ENCODE measurements at regions not wholly inside any gene's neighbourhood (a gene's known extent, or its start where the extent isn't known, plus 50 kb on each side); places are given as distances from the start of the nearest gene placed in this dataset.

GRCh38 chr16:79697562-79698112 is 97.1 kb upstream of the MAF start:
- Histone ChIP-seq H3K4me1 (no peaks in the 10 kb centered on the region), H3K27ac (no peak overlapping the region), H3K4me3 (no peak overlapping the region), H3K27me3 (no peaks in the 10 kb centered on the region), H3K36me3 (no peaks in the 10 kb centered on the region), H3K9me3 (no peaks in the 10 kb centered on the region)
- TF ChIP-seq CTCF (IDR thresholded peaks at IDR 0.05) (no peak), POLR2A (IDR thresholded peaks at IDR 0.05) (no peak)
- no peak for DNase-seq

GRCh38 chr16:79691007-79691406 is 90.5 kb upstream of the MAF start:
- H3K27ac ChIP-seq, result no peak overlapping the region

GRCh38 chr16:79690159-79690558 is 89.6 kb upstream of the MAF start:
- TF ChIP-seq CTCF (IDR thresholded peaks at IDR 0.05) (no peak), POLR2A (IDR thresholded peaks at IDR 0.05) (no peak)
- no peak overlapping the region for H3K4me3 ChIP-seq
- no peak for DNase-seq
- H3K36me3 ChIP-seq, result no peaks in the 10 kb centered on the region
- no peaks in the 10 kb centered on the region for H3K4me1 ChIP-seq
- H3K9me3 ChIP-seq, result no peaks in the 10 kb centered on the region
- no peak overlapping the region for H3K27ac ChIP-seq
- no peaks in the 10 kb centered on the region for H3K27me3 ChIP-seq

More at GRCh38 chr16:79691007-79691406, 90.5 kb upstream of the MAF start:
- no peaks in the 10 kb centered on the region for H3K36me3 ChIP-seq
- no peak overlapping the region for H3K4me3 ChIP-seq
- no peak for TF ChIP-seq POLR2A (IDR thresholded peaks at IDR 0.05)
- no peak for TF ChIP-seq CTCF (IDR thresholded peaks at IDR 0.05)
- DNase-seq, result no peak
- no peaks in the 10 kb centered on the region for H3K4me1 ChIP-seq
- no peaks in the 10 kb centered on the region for H3K9me3 ChIP-seq
- no peaks in the 10 kb centered on the region for H3K27me3 ChIP-seq

GRCh38 chr16:79687249-79688130 is 87.0 kb upstream of the MAF start:
- H3K27me3 ChIP-seq, result no peaks in the 10 kb centered on the region
- no peaks in the 10 kb centered on the region for H3K36me3 ChIP-seq
- no peak for TF ChIP-seq CTCF (IDR thresholded peaks at IDR 0.05)
- no peak for TF ChIP-seq POLR2A (IDR thresholded peaks at IDR 0.05)
- H3K9me3 ChIP-seq, result no peaks in the 10 kb centered on the region
- no peak overlapping the region for H3K4me3 ChIP-seq
- H3K27ac ChIP-seq, result no peak overlapping the region
- DNase-seq, result no peak
- no peaks in the 10 kb centered on the region for H3K4me1 ChIP-seq

GRCh38 chr16:79685871-79686270 is 85.3 kb upstream of the MAF start:
- H3K36me3 ChIP-seq, result no peaks in the 10 kb centered on the region
- TF ChIP-seq POLR2A (IDR thresholded peaks at IDR 0.05), result no peak
- no peak for TF ChIP-seq CTCF (IDR thresholded peaks at IDR 0.05)
- H3K27ac ChIP-seq, result no peak overlapping the region
- H3K9me3 ChIP-seq, result no peaks in the 10 kb centered on the region
- DNase-seq, result no peak
- H3K27me3 ChIP-seq, result no peaks in the 10 kb centered on the region
- H3K4me3 ChIP-seq, result no peak overlapping the region
- H3K4me1 ChIP-seq, result no peaks in the 10 kb centered on the region

Data from Peyer's patch (tissue), 4 donors.